Activated CD4-positive, alpha-beta T cell treated with anti-CD3 and anti-CD28 coated beads, Interleukin-10, Interleukin-2, amounts not matched to agents 100 ng/mL and 50 ng/mL, durations not matched to agents 16 hours and 8 hours (primary cell): ENCODE measurements at regions not wholly inside any gene's neighbourhood (a gene's known extent, or its start where the extent isn't known, plus 50 kb on each side); places are given as distances from the start of the nearest gene placed in this dataset.

Experiments
- DNase-seq: peaks from one replicate; pipeline ENCODE4 v3.0.0-alpha.2; 2020

DNA sequence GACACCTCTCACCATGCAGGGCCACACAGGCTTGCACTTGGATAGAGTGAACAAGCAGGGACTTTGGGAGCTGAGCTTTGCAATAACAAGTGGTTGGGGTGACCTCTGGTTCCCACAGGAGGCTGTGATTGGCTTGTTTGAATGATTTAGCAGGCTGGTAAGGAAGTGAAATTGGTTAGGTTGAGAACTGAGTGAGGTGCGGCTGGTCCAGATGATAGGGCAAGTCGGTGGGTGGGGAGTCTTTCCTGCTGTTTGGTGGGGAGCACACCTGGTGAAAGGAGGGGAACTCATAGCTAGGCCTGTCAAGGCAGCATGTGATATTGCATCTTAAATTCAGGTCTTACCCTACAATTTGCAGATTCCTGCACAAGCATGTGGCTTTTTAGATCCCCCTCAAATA, 794.6 kb upstream of the ZNF608 start:
- no peak for DNase-seq

DNA sequence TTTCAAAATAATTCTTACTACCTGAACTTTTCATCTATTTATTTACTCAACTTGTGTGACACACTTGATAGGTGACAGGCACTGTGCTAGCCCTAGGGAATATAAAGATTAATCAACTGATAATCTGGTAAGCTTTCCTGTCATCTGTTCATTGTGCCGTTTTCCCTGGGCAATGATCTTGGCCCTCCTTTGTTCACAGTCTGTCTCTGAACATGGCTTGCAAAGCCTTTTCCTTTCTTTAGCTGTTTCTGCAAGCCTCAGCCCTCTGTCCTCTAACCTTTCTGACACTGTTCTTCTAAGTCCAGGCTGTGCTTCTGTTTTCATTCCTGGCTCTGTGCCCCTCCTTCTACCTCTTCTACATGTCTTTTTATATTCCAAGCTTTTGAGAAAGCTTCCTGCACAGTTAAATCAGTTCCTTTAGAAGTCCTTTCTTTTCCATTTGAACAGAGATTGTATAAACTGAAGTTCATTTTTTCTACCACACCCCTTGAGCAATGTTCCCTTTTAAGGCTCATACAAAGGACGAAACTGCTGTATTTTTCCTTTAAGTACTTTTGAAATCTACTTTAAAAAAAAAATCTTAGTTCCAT, 803.0 kb upstream of the ZNF608 start:
- DNase-seq, result no peak

DNA sequence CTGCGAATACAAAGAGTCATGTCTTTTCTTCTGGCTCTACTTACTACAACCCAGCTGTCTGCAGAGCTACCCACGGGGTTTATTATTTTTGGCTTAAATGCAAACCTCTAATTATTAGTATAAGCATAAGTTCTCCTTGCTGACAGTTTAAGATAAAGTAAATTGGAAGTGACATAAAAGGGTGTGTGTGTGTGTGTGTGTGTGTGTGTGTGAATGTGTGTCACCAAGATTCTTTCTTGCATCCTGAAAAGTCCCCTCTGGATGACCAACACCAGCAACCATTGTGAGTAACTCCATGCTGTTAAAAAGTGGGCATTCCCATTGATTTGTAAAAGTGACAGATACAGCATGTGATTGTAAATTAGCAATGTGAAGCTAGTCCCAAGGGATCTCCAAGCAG, 803.8 kb upstream of the ZNF608 start:
- no peak for DNase-seq

DNA sequence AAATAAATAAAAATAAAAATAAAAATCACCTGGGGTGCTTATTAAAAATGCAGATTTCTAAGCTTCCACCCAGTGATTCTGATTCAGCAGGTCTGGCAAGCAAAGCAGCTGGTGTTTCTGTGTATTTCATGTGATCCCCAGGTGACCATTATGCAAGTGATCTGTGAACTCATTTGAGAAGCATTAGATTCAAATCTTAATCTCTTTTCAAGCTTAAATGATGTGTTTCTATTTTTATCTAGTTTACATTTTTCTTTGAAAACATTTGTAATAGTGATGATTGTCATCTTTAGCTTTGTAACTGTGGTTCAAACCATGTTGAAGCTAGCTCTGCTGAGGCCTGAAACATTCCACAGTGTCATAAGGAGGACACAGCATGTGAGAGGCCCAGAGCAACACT, 804.8 kb upstream of the ZNF608 start:
- no peak for DNase-seq

DNA sequence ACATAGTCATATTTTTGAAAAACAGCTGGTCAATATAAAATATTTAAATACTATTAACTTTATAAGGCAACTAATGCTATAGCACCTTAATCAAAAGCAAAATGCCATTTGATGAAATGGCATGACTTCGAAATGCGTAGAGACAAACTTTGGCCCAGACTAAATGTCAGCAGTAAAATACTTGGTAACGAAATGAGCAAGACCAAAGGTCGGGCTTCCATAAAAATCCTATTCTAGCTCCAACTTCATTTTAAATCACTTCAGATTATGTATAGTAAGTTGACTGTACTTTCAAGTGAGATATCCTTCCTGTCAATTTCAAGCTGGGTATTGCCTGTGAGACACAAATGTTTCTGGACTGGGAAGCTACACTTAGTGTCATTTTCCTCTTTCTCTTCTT, 805.4 kb upstream of the ZNF608 start:
- DNase-seq, result no peak

DNA sequence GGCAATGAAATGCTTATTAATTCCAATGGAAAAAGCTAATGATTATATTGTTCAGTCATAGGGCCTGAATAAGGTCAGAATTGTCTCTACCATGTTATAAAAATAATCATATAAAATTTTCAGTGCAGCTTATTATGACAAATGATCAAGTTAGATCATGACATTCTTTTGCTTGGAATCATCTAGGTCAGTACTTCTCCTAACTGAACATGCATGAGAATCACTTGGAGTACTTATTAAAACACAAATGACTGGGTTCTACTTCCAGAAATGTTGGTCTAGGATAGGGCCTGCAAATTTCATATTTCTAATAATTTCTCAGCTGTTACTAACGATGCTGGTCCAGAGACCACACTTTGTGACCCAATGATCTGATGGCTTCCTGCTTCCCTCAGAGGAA, 806.0 kb upstream of the ZNF608 start:
- no peak for DNase-seq

DNA sequence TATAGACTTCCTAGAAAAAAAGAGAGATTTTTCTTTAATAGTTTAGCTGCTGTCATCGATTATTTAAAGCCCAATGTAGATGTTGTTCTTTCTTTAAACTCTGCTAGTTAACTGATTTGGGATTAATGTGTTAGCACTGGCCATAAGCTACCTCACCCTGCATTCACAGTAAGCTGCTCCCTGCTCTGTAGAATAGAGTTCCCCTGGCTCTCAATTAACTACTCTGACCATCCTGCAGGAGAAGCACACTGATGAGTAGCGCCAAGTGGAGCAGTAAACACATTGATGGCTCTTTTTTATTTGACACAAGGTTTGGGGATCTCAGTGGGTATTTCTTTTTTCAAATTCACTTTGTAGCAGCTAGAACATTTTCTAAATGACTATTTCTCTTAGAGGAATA, 807.9 kb upstream of the ZNF608 start:
- DNase-seq, result no peak

DNA sequence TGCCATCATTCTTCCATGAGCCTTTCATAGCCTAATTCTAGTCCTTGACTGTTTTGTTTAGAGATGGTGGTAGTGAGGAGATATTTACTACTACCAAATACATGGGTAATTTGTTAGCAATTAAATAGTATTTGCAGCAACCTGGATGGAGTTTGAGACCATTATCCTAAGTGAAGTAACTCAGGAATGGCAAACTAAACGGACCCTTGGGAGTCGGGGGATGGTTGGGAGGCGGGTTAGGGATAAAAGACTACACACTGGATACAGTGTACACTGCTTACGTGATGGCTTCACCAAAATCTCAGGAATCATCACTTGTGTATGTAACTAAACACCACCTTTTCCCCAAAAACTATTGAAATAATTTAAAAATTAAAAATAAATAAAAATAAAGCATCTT, 809.2 kb upstream of the ZNF608 start:
- no peak for DNase-seq

DNA sequence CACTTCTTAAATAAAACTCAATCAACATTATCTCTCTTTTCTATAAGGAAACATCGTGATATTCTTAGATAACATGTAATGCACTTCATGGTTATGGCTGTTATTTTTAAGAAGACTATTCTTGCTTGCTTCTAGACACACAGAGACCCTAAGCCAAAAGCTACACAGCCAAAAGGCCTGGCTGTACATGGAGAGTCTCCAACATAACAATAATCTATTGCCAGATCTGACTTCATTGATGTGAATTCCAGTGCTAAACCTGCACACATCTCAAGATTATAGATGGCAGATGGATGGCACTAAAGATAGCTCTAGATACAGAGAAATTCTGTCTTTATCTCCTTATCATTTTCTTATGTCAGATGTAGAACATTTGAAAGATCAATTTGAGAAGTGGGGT, 811.6 kb upstream of the ZNF608 start:
- no peak for DNase-seq

GRCh38 chr5:125558466-125558865, 812.0 kb upstream of the ZNF608 start:
- DNase-seq, result no peak

DNA sequence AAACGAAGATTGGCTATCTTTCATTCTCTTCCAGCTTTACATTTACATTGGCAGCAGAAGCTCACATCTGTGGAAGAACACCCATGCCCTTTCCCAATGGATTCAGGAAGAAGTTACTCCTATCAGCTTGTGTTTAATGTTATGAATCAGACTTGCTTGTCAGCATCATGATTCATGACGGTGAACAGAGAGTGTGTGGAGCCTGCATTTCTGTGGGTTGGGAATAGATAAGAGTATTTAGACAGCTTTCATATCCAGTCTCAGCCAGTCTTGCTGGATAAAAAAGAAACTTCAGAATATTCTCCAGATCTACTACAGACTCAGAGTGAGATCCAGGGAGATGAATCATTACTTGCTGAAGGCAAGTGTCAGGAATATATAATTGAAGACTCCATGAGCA, 812.9 kb upstream of the ZNF608 start:
- no peak for DNase-seq

DNA sequence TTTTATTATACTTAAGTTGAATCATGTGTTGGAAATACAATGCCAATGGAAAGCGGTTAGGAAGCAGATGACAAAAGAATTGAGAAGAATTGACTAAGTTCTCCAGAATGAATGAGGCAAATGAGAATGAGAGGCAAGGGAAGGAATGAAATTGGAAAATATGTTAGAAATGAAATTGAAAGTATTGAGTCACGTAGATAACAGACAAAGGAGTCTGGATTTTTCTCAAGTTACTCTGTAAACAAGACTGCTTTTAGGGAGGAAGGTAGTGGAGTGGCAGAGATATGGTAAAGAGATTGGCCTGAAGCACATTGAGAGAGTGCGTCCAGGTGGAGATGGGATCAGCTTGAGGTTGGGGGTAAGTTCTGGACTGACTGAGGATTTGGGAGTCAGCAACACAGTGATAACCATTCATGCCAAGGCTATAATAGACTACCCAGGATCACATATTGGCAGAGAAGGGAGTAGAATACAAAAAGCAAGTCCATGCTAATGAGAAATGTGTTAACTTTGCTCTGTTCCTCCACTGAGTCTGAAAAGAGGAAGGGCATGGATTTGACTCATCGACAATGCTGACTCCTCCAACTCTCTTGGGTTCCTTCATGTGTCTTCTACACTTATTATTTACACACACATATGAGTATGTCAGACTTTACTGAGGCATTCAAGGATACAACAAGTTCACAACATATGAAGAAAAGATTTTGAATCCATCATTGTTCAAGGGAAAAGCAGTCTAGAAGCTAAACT, 814.2 kb upstream of the ZNF608 start:
- DNase-seq, result no peak

GRCh38 chr5:125564317-125564975, 818.0 kb upstream of the ZNF608 start:
- DNase-seq, result no peak

DNA sequence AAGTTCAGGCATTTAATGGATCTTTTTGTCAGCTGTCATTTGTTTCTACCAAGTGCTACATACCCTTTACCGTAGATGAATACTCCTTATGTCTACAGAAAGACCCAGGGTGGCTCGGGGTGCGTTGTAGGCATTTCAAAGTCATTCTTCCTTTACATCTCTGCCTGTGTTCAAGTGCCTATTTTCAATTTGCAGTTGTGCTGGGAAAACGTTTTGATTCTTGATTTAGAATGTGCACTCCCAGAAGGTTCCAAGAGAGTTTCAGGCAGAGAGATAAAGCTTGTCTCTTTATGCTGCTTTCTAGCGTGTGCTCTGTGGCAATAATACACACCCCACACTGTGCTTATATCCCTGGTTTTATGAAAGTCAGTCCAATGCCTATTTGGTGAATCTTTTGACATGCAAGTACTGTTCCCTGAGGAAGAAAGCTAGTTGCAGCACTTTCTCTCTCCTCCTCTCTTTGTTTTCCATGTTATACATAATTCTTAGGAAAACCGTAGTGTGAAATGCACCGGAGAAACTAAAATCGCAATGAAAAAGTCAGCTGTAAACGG, 828.1 kb upstream of the ZNF608 start:
- no peak for DNase-seq

DNA sequence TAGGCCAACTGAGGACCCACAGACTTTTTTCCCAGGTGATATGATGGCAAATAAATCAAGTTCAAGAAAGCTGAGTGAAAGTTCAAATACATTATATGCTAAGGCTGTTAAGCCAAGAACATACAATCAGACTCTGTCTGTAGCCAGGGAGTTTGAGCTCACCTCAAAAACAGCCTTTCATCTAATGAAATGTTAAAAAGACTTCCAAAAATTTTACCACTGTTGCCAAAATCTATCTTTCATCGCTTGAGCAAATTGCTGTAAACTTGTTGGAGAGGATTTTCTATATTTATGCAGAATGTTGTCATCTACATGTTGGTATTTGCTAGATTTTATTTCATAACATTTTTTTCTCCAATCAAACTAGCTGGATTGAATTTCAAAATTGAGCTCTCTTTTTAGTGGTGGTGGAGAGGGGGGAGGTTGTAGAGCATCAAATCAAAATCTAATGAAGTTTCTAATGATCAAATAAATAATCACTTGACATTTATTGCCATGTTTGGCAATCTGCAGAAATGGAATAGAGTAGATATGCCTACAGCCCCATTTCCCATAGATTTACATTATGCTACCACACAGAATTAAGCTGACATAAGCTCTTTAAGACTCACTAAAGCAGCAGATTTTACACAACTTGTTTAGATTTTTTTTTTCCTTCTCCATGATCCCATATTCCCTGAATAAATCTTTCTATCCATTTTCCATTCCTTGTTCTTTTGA, 828.9 kb upstream of the ZNF608 start:
- no peak for DNase-seq

DNA sequence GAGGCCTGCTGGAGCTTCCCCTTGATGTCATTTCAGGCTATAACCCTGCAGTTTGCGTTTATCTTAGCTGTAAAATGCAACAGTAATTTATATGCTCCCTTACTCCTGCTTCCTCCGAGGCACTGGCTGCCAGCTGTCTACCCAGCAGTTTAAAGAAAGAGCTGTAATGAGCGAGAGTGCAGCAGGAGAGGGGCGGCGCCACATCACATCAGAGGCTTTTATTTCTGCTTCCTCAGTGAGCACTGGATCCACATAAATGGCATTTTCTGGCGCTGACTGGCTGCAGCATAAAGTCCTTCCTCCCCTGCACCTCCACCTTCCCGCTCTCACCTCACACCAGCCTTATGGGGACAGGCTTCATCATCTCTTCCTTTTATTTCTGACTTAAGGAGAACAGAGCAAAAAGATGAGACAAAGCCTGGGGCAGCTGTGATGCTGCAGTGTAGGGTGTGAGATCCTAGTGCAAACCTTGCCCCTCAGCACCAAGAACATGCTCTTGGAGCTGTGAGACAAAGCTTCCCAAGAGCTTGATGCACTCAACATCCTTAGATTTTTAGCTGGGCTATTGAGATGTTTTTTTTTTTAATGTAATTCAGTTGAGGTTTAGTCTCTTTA, 829.6 kb upstream of the ZNF608 start:
- DNase-seq, result no peak

DNA sequence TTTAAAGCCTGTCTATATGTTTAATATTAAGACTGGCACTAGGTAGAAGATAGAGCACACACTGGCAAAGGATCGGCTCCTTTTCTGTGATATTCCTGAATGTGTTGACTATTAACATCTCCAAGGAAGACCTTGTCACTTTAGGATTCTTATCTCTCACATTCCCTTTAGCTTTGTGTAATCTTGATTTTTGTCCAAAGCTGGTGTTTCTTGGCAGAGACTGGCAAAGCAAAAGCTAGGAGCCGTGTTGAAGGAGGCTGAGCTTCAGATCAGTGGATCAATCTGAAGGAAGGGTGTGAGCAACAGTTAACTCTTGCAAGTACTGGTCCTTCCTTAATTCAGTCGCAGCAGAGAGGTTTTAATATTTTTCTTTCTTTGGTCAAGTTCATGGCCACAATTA, 830.4 kb upstream of the ZNF608 start:
- DNase-seq, result no peak

GRCh38 chr5:125578551-125578950, 832.1 kb upstream of the ZNF608 start:
- no peak for DNase-seq

- no peak for DNase-seq
These were observed 832.7 kb upstream of the ZNF608 start for GRCh38 chr5:125579182-125579581.

- DNase-seq, result no peak
These were observed 834.9 kb upstream of the ZNF608 start for GRCh38 chr5:125581311-125581710.

GRCh38 chr5:125582352-125582751, 835.9 kb upstream of the ZNF608 start:
- DNase-seq, result no peak

- DNase-seq, result no peak
These were observed 837.1 kb upstream of the ZNF608 start for GRCh38 chr5:125583321-125584139.
